ENCODE measurements at regions not wholly inside any gene's neighbourhood (a gene's known extent, or its start where the extent isn't known, plus 50 kb on each side); places are given as distances from the start of the nearest gene placed in this dataset.

- H3K4me1 ChIP-seq, result no peaks in the 10 kb centered on the region
- no peak overlapping the region for H3K27ac ChIP-seq
- H3K27me3 ChIP-seq, result no peaks in the 10 kb centered on the region
- no peaks in the 10 kb centered on the region for H3K9me3 ChIP-seq
- no peak overlapping the region for H3K4me3 ChIP-seq
- no peaks in the 10 kb centered on the region for H3K36me3 ChIP-seq
- TF ChIP-seq CTCF (IDR thresholded peaks at IDR 0.05), result no peak
- no peak for DNase-seq (ENCODE audit: low spot score)
Measured at GRCh38 chr4:108377021-108377420, 208.3 kb upstream of the LEF1 start.

- TF ChIP-seq CTCF (IDR thresholded peaks at IDR 0.05), result no peak
- H3K36me3 ChIP-seq, result no peaks in the 10 kb centered on the region
- no peaks in the 10 kb centered on the region for H3K4me1 ChIP-seq
- no peak overlapping the region for H3K4me3 ChIP-seq
- H3K27ac ChIP-seq, result no peak overlapping the region
- no peaks in the 10 kb centered on the region for H3K9me3 ChIP-seq
- no peaks in the 10 kb centered on the region for H3K27me3 ChIP-seq
- DNase-seq (ENCODE audit: low spot score), result no peak
Measured at GRCh38 chr4:108375434-108375833, 206.7 kb upstream of the LEF1 start.

- DNase-seq (ENCODE audit: low spot score), result no peak
- H3K9me3 ChIP-seq, result no peaks in the 10 kb centered on the region
Measured at GRCh38 chr4:108372681-108373080, 203.9 kb upstream of the LEF1 start.

GRCh38 chr4:108371282-108371681 lies 202.6 kb upstream of the LEF1 start:
- DNase-seq (ENCODE audit: low spot score), result no peak
- H3K4me3 ChIP-seq, result no peak overlapping the region
- no peaks in the 10 kb centered on the region for H3K36me3 ChIP-seq
- no peaks in the 10 kb centered on the region for H3K27me3 ChIP-seq
- H3K4me1 ChIP-seq, result no peaks in the 10 kb centered on the region
- no peaks in the 10 kb centered on the region for H3K9me3 ChIP-seq
- no peak for TF ChIP-seq CTCF (IDR thresholded peaks at IDR 0.05)
- no peak overlapping the region for H3K27ac ChIP-seq

More at GRCh38 chr4:108372681-108373080, 203.9 kb upstream of the LEF1 start:
- Histone ChIP-seq H3K36me3 (no peaks in the 10 kb centered on the region), H3K4me3 (no peak overlapping the region), H3K27ac (no peak overlapping the region), H3K27me3 (no peaks in the 10 kb centered on the region), H3K4me1 (no peaks in the 10 kb centered on the region)
- TF ChIP-seq CTCF (IDR thresholded peaks at IDR 0.05), result no peak

- Histone ChIP-seq H3K36me3 (no peaks in the 10 kb centered on the region), H3K4me3 (no peak overlapping the region), H3K9me3 (no peaks in the 10 kb centered on the region), H3K27me3 (no peaks in the 10 kb centered on the region), H3K4me1 (no peaks in the 10 kb centered on the region), H3K27ac (no peak overlapping the region)
- no peak for TF ChIP-seq CTCF (IDR thresholded peaks at IDR 0.05)
- no peak for DNase-seq (ENCODE audit: low spot score)
Measured at GRCh38 chr4:108370291-108371141, 201.8 kb upstream of the LEF1 start.

Measured in right atrium auricular region (tissue), 2 donors.